ENCODE measurements at regions not wholly inside any gene's neighbourhood (a gene's known extent, or its start where the extent isn't known, plus 50 kb on each side); places are given as distances from the start of the nearest gene placed in this dataset.

GRCh38 chr1:194196562-194196961 is 1010.1 kb upstream of the B3GALT2 start:
- no peak for DNase-seq

GRCh38 chr1:194194724-194195123 is 1008.3 kb upstream of the B3GALT2 start:
- no peak for DNase-seq

GRCh38 chr1:194184974-194185373 is 998.6 kb upstream of the B3GALT2 start:
- DNase-seq, result no peak

DNA sequence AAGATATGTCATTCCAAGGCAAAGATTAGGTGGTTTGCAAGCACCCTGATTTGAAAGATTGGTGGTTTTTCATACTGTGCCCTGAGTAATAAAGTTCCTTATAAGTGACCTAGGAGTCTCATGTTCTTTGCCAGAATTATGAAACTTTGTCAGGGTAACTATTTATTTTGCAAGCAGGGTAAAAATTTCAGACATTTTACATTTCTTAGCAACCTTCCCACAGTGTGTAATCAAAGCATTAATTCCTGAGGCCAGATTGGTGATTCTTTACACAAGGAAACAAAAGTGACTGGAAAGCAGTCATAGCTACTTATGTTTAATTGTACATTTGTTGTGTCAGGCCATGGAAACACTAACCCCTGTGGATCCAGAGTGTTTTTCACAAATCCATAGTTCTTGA is 998.0 kb upstream of the B3GALT2 start:
- no peak for DNase-seq

DNA sequence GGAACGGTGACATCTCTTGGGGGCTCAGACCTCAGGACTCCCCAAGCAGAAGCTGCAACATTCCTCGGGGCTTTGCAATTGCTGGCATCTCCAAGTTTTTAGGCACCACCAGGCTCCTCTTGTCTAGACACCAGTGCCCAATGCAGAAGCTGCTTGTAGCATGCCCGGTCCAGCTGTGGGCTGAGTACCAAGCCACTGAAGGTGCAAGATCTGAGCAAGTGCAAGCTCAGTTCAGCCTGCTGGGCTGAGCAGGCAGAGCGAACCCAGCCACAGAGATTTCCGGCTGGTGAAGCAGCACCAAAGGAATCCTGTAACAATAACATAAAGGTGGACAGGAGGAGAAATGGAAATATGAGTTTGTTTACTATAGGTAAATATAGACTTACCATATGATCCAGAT is 995.4 kb upstream of the B3GALT2 start:
- DNase-seq, result no peak

GRCh38 chr1:194176212-194176611 is 989.8 kb upstream of the B3GALT2 start:
- DNase-seq, result no peak

- no peak for DNase-seq
Observed at GRCh38 chr1:194175251-194175650, 988.8 kb upstream of the B3GALT2 start.

DNA sequence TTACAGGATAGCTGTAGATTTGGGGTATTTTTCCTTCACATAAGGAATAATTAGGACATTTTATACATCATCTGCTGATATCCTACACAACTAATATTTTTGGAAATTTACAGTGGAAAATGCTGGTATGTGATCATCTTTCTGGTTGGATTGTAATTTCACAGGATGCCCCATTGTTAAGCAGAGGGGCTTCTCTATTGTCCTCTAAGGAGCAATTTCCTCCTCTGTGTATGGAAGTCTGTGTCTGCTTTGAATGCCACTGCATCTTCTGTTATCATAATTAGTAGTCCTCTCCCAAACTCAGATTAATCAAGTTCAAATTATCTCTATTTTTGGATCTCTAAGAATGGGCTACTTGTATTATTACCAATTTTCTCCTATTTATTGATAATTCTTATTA is 988.1 kb upstream of the B3GALT2 start:
- DNase-seq, result no peak

GRCh38 chr1:194171596-194171995 is 985.2 kb upstream of the B3GALT2 start:
- DNase-seq, result no peak

GRCh38 chr1:194167956-194168640 is 981.7 kb upstream of the B3GALT2 start:
- DNase-seq, result no peak

GRCh38 chr1:194164755-194165154 is 978.3 kb upstream of the B3GALT2 start:
- DNase-seq, result no peak

GRCh38 chr1:194161591-194161990 is 975.2 kb upstream of the B3GALT2 start:
- no peak for DNase-seq

- DNase-seq, result no peak
Observed at GRCh38 chr1:194159941-194160340, 973.5 kb upstream of the B3GALT2 start.

- DNase-seq, result no peak
Observed at GRCh38 chr1:194155962-194156361, 969.5 kb upstream of the B3GALT2 start.

DNA sequence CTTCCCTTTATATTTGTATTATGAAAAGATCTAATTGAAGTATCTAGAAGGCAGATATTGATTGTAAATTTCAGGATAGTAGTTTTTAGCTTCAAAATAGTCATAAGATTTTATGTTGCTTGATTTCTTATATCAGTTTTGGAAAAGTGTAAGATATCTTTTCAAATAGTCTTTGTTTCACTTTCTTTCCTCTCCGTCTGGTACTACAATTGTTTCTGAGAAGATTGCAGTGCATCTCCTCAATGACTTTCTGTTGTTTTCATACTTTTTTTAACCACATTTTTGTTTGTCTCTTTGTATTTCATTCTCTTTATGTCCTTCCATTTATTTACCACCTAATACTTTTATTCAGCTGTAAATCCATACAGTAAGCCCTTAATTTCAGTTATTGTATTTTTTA is 964.6 kb upstream of the B3GALT2 start:
- DNase-seq, result no peak

DNA sequence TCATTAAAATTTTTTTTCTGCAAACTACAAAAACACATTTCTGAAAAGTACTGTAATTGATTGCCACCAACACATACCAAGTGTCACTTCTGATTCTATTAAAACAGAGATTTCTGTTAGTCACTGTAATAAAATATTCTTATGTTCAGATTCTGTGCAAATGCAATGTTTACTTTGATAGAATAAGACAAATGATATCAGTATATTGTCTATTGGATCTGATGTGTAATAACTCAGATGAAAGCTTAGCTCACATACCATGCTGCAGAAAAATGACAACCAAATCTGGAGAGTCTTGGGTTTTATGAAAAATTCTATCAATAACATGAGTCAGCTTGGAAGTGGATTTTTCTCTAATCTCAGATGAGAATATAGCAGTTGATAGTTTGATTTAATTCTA is 963.8 kb upstream of the B3GALT2 start:
- no peak for DNase-seq

DNA sequence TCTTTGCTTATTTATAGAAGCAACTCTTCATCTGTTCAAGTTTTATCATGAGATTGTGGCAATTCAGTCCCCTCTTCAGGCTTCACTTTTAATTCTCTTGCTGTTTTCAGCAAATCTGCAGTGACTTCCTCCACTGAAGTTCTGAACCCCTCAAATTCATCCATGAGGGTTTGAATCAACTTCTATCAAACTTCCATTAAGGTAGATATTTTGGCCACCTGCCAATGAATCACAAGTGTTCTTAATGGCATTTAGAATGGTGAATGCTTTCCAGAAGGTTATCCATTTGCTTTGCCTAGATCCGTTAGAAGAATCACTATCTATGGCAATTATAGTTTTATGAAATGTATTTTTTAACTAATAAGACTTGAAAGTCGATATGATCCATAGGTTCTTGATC is 946.7 kb upstream of the B3GALT2 start:
- DNase-seq, result no peak

DNA sequence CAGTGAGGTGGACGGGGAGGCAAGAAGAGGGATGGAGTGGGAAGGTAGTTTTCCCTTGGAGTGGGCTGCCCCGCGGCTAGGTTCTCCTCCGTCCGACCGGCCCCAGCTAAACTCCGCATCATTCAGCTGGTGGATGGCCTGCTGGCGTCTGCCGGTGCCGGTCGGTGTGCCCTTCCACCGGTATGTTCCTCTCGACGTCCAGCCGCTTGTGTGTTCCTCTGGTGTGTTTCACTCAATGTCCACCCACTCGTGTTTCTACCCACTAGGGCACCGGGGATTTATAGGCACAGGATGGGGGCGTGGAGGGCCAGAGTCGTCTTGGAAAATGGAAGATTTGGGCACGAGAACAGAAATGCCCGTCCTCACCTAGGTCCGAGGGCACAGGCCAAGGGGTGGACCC is 931.7 kb upstream of the B3GALT2 start:
- DNase-seq, result no peak

DNA sequence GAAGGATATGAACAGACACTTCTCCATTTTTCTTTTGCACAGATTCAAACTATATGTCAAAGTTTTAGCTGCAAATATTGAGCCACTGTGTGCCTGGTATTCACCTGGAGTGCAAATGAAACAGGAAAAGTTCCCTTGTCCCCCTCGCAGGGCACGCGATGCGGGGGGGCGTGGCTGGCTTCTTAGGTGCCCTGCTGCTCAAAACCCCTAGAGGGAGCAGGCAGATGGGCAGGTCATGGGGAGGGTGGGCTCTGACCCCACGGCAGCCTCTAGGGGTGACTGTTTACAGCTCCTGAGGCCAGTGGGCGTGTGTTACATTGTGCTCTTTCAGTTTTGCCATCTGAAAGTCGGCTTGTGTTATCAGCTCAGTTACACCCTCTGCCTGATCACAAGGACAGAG is 931.2 kb upstream of the B3GALT2 start:
- no peak for DNase-seq

GRCh38 chr1:194114288-194114687 is 927.9 kb upstream of the B3GALT2 start:
- DNase-seq, result no peak

DNA sequence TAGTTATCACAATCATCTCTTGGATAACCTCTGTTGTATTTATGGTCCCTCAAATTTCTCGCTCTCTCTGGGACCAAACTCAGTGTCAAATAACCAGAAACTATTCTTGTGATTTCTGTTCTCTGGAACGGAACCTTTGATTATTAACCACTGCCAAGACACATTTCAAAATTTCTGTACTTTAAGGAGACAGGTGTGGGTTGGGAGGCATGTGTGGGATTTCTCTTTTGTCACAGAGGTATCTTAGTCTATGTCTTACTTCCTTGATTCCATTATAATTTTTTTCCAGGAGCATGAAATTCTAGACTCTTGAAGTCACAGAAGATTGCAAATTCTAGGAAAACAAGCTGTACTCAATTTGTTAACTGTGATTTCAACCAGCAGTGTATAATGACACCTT is 919.0 kb upstream of the B3GALT2 start:
- no peak for DNase-seq

DNA sequence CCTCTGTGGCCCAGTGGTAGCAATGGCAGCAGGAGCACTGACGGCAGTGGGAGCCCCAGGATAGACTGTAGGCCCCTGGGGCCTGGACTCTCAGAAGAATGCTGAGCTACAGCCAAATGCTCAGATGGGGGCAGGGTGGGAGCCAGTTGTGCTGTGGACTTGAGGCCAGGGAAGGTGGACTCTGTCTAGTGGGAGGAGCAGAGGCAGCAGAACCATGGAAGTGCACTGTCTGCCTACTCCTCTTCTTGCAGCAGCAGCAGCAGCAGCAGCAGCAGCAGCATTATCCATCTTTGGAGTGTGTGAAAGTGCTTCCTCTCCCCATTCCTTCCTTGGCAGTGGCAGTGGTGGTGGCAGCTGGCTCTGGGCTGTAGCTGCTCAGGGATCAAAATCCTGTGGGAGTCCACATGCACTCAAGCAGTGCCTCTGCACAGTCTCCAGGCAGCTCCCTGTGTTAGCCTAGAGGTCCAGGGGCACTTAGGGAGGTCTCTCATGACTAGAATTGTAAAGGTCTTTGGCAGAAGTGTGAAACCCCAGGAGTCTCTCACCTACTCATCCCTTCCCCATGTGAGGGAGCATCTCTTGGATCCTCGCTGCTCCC is 917.9 kb upstream of the B3GALT2 start:
- no peak for DNase-seq

DNA sequence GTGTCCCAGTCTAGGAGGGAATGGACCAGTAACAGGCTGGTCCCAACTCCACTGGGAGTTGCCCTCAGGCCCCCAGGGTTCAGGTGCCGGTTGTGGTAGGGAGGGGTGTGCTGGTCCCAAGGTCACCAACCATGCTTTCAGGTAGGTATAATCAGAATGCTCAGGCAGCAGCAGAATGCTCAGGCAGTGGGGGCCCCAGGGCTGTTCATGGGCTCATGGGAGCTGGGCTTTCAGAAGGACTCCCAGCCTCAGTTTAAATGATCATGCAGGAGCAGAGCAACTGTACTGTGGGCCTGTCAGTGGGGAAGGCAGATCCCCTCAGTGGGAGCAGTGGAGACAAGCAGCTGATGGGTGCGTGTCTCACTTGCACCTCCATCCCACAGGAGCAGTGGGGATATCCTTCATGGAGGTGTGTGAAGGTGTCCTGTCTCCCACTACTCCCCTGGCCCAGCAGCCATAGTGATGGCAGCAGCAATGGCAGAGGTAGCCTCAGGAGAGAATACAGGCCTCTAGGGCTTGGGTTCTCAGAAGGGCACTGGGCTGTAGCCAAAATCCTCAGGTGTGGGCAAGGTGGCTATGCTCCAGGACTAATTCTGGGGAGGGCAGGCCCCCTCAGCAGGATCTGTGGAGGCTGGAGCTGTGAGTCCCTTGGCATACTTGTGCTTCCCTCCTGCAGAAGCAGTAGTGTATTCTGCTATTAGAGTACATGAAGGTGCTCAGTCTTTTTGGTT is 917.3 kb upstream of the B3GALT2 start:
- no peak for DNase-seq

DNA sequence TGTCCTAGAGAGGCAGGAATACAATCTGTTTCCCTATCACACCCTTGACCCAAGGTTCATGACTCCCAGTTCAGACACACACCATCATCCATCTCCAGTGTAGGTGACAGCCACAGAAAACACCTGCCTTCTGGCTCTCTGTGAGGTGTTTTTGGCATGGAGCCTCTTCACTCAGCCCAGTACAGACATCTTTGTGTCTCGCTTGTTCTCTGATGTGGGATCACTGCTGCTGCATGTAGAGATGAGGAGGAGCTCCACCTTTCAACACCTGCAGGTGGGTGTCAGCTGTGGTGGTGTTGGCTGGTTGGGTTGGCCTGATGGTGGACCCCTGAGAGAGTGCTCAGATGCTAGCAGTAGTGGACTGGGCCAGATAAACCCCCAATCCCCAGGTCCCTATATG is 916.7 kb upstream of the B3GALT2 start:
- no peak for DNase-seq

All from activated CD4-positive, alpha-beta T cell treated with anti-CD3 and anti-CD28 coated beads, Interleukin-10, Interleukin-2, amounts not matched to agents 100 ng/mL and 50 ng/mL, durations not matched to agents 16 hours and 8 hours (primary cell).